Effector memory CD8-positive, alpha-beta T cell (primary cell): ENCODE measurements at regions not wholly inside any gene's neighbourhood (a gene's known extent, or its start where the extent isn't known, plus 50 kb on each side); places are given as distances from the start of the nearest gene placed in this dataset.
"Not testable (repeated sequence)": the region's sequence is repeated elsewhere in the genome, so short reads cannot be mapped to it uniquely, and the experiment has no call there.

Experiments
- ATAC-seq: fragments of 150-1000 bp; cut with Tn5 transposase; replicated peaks from 2 replicates; pipeline ENCODE4 v1.10.0; 2021; ENCODE audit warnings: mild to moderate bottlenecking, moderate library complexity
- DNase-seq, 3 experiments: peaks; one replicate each; pipeline ENCODE4 v3.0.0; 2021
- H3K27ac Mint-ChIP-seq, 2 donors: one replicate each; pipeline ENCODE4 v1.8.0; 2022; ENCODE audit warnings: mild to moderate bottlenecking in 2 of 2, mixed read lengths in 2 of 2, moderate library complexity in 2 of 2
- H3K27me3 Mint-ChIP-seq, 2 donors: one replicate each; pipeline ENCODE4 v1.8.0; 2022; ENCODE audit warnings: mixed read lengths in 2 of 2
- H3K36me3 Mint-ChIP-seq: one replicate; pipeline ENCODE4 v1.8.0; 2022; ENCODE audit warnings: mild to moderate bottlenecking, moderate library complexity, mixed read lengths; ENCODE audit not compliant: insufficient read depth
- H3K4me1 Mint-ChIP-seq, 2 donors: one replicate each; pipeline ENCODE4 v1.8.0; 2022; ENCODE audit warnings: low read depth in 2 of 2, mixed read lengths in 2 of 2
- H3K4me3 Mint-ChIP-seq, 2 donors: one replicate each; pipeline ENCODE4 v1.8.0; 2022; ENCODE audit warnings: mild to moderate bottlenecking in 2 of 2, mixed read lengths in 2 of 2, moderate library complexity in 2 of 2
- H3K9me3 Mint-ChIP-seq, 2 donors: one replicate each; pipeline ENCODE4 v1.8.0; 2022; ENCODE audit warnings: mixed read lengths in 2 of 2

GRCh38 chr7:45410893-45411292 is 163.3 kb upstream of the ADCY1 start:
- H3K4me1 Mint-ChIP-seq: no peaks in the 10 kb centered on the region
- peaks cover 2 to 7% of the 10 kb centered on the region in 2 donors for H3K9me3 Mint-ChIP-seq
- H3K27me3 Mint-ChIP-seq: peaks cover 19 to 27% of the 10 kb centered on the region in 2 donors
- H3K4me3 Mint-ChIP-seq: no peak overlapping the region
- H3K27ac Mint-ChIP-seq: no peak overlapping the region
- no peaks in the 10 kb centered on the region for H3K36me3 Mint-ChIP-seq
- ATAC-seq: no peak
- no peak for DNase-seq

DNA sequence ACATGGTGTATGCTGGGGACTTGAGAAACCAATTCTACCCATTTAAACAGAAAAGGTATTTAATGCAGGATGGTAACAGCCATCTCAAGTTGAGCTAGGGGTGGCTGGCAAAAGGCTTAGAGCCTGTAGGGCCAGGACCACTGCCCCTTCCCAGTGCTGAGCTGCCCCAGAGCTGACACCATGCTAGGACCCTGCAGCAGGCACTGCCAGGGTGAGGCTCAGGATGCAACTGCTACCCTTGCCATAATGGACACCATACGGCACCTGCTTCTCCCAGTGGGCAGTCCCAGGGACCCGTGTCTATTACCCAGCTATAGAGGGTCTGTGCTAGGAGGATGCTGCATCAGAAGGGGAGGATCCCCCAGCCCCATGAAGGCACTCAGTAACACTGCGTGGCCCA is 160.7 kb upstream of the ADCY1 start:
- Mint-ChIP-seq H3K36me3 (no peaks in the 10 kb centered on the region), H3K27ac (no peak overlapping the region), H3K9me3 (peaks cover 2 to 7% of the 10 kb centered on the region in 2 donors), H3K4me1 (no peaks in the 10 kb centered on the region), H3K4me3 (no peak overlapping the region), H3K27me3 (peaks cover 8 to 20% of the 10 kb centered on the region in 2 donors)
- DNase-seq (no peak), ATAC-seq (no peak)

- Mint-ChIP-seq H3K4me1 (no peaks in the 10 kb centered on the region), H3K27ac (no peak overlapping the region), H3K4me3 (no peak overlapping the region), H3K27me3 (peaks cover 6 to 14% of the 10 kb centered on the region in 2 donors), H3K9me3 (peaks cover 2 to 7% of the 10 kb centered on the region in 2 donors), H3K36me3 (no peaks in the 10 kb centered on the region)
- DNase-seq (no peak), ATAC-seq (no peak)
Measured at GRCh38 chr7:45414226-45414625, 159.9 kb upstream of the ADCY1 start.

GRCh38 chr7:45415265-45415664 is 158.9 kb upstream of the ADCY1 start:
- peaks cover 11 to 24% of the 10 kb centered on the region in 2 donors for H3K27me3 Mint-ChIP-seq
- DNase-seq: no peak
- no peaks in the 10 kb centered on the region for H3K36me3 Mint-ChIP-seq
- H3K9me3 Mint-ChIP-seq: peaks cover 2 to 7% of the 10 kb centered on the region in 2 donors
- no peak overlapping the region for H3K27ac Mint-ChIP-seq
- H3K4me3 Mint-ChIP-seq: no peak overlapping the region
- no peaks in the 10 kb centered on the region for H3K4me1 Mint-ChIP-seq
- ATAC-seq: no peak

GRCh38 chr7:45416846-45417245 is 157.3 kb upstream of the ADCY1 start:
- H3K27me3 Mint-ChIP-seq: peaks cover 18 to 32% of the 10 kb centered on the region in 2 donors
- DNase-seq (no peak), ATAC-seq (no peak)
- no peak overlapping the region for H3K27ac Mint-ChIP-seq
- no peaks in the 10 kb centered on the region for H3K9me3 Mint-ChIP-seq
- H3K4me1 Mint-ChIP-seq: no peaks in the 10 kb centered on the region
- no peak overlapping the region for H3K4me3 Mint-ChIP-seq
- H3K36me3 Mint-ChIP-seq: no peaks in the 10 kb centered on the region

DNA sequence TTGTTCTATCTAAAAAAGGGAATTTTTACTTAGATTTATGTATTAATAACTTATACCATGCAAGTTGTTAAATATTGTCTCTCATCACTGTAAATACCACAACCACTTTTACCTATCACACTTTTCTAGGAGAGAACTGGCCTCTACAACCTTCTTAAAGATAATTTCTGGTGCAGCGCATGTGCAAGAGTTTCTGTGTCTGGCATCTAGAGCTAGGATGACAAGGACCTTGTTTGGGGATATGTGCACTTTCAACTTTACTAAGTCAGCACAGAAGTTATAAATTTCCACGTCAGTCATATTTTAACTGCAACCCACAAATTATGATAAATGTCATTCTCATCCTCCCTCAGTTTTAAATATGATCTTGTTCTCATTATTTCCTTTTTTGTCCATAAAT is 156.9 kb upstream of the ADCY1 start:
- H3K9me3 Mint-ChIP-seq: no peaks in the 10 kb centered on the region
- peaks cover 18 to 35% of the 10 kb centered on the region in 2 donors for H3K27me3 Mint-ChIP-seq
- no peaks in the 10 kb centered on the region for H3K36me3 Mint-ChIP-seq
- no peak overlapping the region for H3K27ac Mint-ChIP-seq
- no peaks in the 10 kb centered on the region for H3K4me1 Mint-ChIP-seq
- no peak for ATAC-seq
- H3K4me3 Mint-ChIP-seq: no peak overlapping the region
- DNase-seq: no peak

DNA sequence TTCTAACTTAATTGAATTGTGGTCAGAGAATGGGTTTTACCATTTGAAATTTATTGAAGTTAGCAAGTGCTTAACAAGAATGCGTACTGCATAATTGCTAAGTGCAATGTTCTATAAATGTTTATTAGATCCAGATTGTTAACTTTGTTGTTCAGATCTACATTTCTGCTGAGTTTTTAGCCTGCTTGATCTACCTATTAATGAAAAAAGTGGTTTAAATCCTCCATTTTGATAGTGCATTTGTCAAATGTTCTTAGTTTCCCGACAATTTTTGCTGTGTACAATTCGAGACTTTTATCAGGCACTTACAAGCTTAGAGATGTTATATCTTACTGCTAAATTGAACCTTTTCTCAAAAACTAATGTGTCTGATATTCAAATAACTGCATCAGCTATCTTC is 156.4 kb upstream of the ADCY1 start:
- DNase-seq (no peak), ATAC-seq (no peak)
- H3K36me3 Mint-ChIP-seq: no peaks in the 10 kb centered on the region
- H3K4me3 Mint-ChIP-seq: no peak overlapping the region
- no peak overlapping the region for H3K27ac Mint-ChIP-seq
- H3K27me3 Mint-ChIP-seq: peaks cover 18 to 40% of the 10 kb centered on the region in 2 donors
- no peaks in the 10 kb centered on the region for H3K4me1 Mint-ChIP-seq
- H3K9me3 Mint-ChIP-seq: no peaks in the 10 kb centered on the region

GRCh38 chr7:45420843-45421495 is 153.2 kb upstream of the ADCY1 start:
- no peaks in the 10 kb centered on the region for H3K4me1 Mint-ChIP-seq

DNA sequence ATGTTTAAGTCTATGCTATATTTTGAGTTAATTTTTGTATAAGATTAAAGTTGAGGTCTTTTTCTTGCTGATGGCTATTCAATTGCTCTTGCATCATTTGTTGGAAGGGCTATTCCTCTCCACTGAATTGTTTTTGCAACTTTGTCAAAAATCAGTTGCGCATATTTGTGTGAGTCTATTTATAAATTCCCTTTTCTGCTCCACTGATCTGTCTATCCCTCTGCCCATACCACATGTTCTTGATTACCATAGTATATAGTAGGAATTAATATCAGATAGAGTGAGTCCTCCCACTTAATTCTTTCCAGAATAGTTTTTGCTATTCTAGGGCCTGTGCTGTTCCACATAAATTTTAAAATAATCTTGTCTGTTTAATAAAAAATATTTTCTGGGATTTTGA is 152.4 kb upstream of the ADCY1 start:
- no peaks in the 10 kb centered on the region for H3K36me3 Mint-ChIP-seq
- H3K27ac Mint-ChIP-seq: no peak overlapping the region
- peaks cover 28 to 61% of the 10 kb centered on the region in 2 donors for H3K27me3 Mint-ChIP-seq
- no peak for ATAC-seq
- no peaks in the 10 kb centered on the region for H3K4me1 Mint-ChIP-seq
- H3K4me3 Mint-ChIP-seq: no peak overlapping the region
- H3K9me3 Mint-ChIP-seq: no peaks in the 10 kb centered on the region
- DNase-seq: no peak

More at GRCh38 chr7:45420843-45421495, 153.2 kb upstream of the ADCY1 start:
- no peaks in the 10 kb centered on the region for H3K9me3 Mint-ChIP-seq
- DNase-seq (no peak), ATAC-seq (no peak)
- H3K36me3 Mint-ChIP-seq: no peaks in the 10 kb centered on the region
- H3K27ac Mint-ChIP-seq: no peak overlapping the region
- H3K4me3 Mint-ChIP-seq: no peak overlapping the region
- peaks cover 20 to 53% of the 10 kb centered on the region in 2 donors for H3K27me3 Mint-ChIP-seq

DNA sequence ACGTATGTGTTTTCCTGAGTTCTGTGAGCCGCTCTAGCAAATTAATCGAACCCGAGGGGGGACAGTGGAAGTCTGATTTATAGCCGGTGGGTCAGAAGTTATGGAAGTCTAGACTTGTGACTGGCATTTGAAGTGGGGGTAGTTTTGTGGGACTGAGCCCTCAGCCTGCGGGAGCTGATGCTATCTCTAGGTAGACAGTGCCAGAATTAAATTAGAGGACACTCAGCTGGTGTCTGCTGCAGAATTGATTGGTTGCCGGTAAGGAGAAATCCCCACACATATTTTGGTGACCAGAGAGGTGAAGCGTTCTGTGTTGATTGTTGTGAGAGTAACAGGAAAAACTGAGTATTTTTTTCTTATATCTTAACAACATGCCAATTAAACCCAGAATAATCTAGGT is 143.8 kb upstream of the ADCY1 start:
- Mint-ChIP-seq H3K4me1 (no peaks in the 10 kb centered on the region), H3K27ac (no peak overlapping the region), H3K4me3 (no peak overlapping the region), H3K9me3 (peaks cover 0 to 5% of the 10 kb centered on the region in 2 donors), H3K36me3 (no peaks in the 10 kb centered on the region), H3K27me3 (peaks cover 47% of the 10 kb centered on the region in 2 donors)
- ATAC-seq (no peak), DNase-seq (no peak)

GRCh38 chr7:45434167-45434784 is 139.9 kb upstream of the ADCY1 start:
- Mint-ChIP-seq H3K4me1 (no peaks in the 10 kb centered on the region), H3K36me3 (no peaks in the 10 kb centered on the region), H3K4me3 (no peak overlapping the region), H3K27ac (no peak overlapping the region), H3K9me3 (peaks cover 0 to 5% of the 10 kb centered on the region in 2 donors), H3K27me3 (peaks cover 54 to 58% of the 10 kb centered on the region in 2 donors)
- ATAC-seq (no peak), DNase-seq (no peak)

GRCh38 chr7:45435131-45435530 is 139.0 kb upstream of the ADCY1 start:
- ATAC-seq (no peak), DNase-seq (no peak)
- Mint-ChIP-seq H3K9me3 (peaks cover 0 to 5% of the 10 kb centered on the region in 2 donors), H3K4me3 (no peak overlapping the region), H3K27me3 (peaks cover 54 to 60% of the 10 kb centered on the region in 2 donors), H3K27ac (no peak overlapping the region), H3K36me3 (no peaks in the 10 kb centered on the region), H3K4me1 (no peaks in the 10 kb centered on the region)

GRCh38 chr7:45435846-45436245 is 138.3 kb upstream of the ADCY1 start:
- Mint-ChIP-seq H3K27me3 (peaks cover 48 to 53% of the 10 kb centered on the region in 2 donors), H3K27ac (no peak overlapping the region), H3K36me3 (no peaks in the 10 kb centered on the region), H3K9me3 (peaks cover 0 to 5% of the 10 kb centered on the region in 2 donors), H3K4me1 (no peaks in the 10 kb centered on the region), H3K4me3 (no peak overlapping the region)
- DNase-seq (no peak), ATAC-seq (no peak)

DNA sequence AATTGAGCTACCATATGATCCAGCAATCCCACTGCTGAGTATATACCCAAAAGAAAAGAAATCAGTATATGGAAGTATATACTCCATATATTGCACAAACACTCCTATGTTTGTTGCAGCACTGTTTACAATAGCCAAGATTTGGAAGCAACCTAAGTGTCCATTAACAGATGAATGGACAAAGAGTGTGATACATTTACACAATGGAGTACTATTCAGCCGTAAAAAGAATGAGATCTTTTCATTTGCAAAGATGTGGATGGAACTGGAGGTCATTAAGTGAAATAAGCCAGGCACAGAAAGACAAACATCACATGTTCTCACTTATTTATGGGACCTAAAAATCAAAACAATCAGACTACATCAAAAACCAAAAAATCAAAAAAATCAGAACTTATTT is 133.4 kb upstream of the ADCY1 start:
- peaks cover 27 to 35% of the 10 kb centered on the region in 2 donors for H3K27me3 Mint-ChIP-seq
- not testable (repeated sequence) for ATAC-seq, H3K27ac Mint-ChIP-seq, H3K4me3 Mint-ChIP-seq, H3K36me3 Mint-ChIP-seq, H3K4me1 Mint-ChIP-seq, H3K9me3 Mint-ChIP-seq, DNase-seq
